OCI-LY7 (cell line): ENCODE measurements at regions not wholly inside any gene's neighbourhood (a gene's known extent, or its start where the extent isn't known, plus 50 kb on each side); places are given as distances from the start of the nearest gene placed in this dataset.

ENCODE experiments used
- BruUV-seq: library from RNA; stranded (reverse); fragments of 400-500 nt; replicated peaks from 2 replicates; lab custom pipeline; 2021; lab: Mats Ljungman, UMichigan
- CTCF ChIA-PET: fragments of 300-600 bp; sonication (Branson Sonifier 250); formaldehyde crosslinking; loops from one replicate; lab custom pipeline; 2022; ENCODE audit warnings: antibody characterized with exemption; ENCODE audit not compliant: unreplicated experiment; lab: Charles Lee
- POLR2A ChIA-PET: fragments of 300-600 bp; sonication (Branson Sonifier 250); formaldehyde crosslinking; loops from one replicate; lab custom pipeline; 2022; ENCODE audit warnings: antibody characterized with exemption; lab: Charles Lee
- DNase-seq: peaks from one replicate; pipeline ENCODE4 v3.0.0-alpha.2; 2015; ENCODE audit warnings: low spot score
- H2AFZ ChIP-seq: fragments of 200-600 bp; sonication (generic), shearing (Covaris generic); 2 replicates; pipeline ENCODE4 v1.6.1; 2014; ENCODE audit warnings: mild to moderate bottlenecking, antibody characterized with exemption, low read length, moderate library complexity
- H3K27ac ChIP-seq: fragments of 200-600 bp; sonication (generic); 2 replicates; pipeline ENCODE4 v1.5.1; 2014; ENCODE audit warnings: mixed run types, low read depth, mild to moderate bottlenecking, moderate library complexity, low read length, inconsistent platforms; ENCODE audit not compliant: poor library complexity, severe bottlenecking
- H3K36me3 ChIP-seq: fragments of 200-600 bp; sonication (generic); 2 replicates; pipeline ENCODE4 v1.6.1; 2014; ENCODE audit warnings: mild to moderate bottlenecking, antibody characterized with exemption, low read length, moderate library complexity, mixed read lengths; ENCODE audit not compliant: insufficient read depth
- H3K4me1 ChIP-seq: fragments of 200-600 bp; sonication (generic); 2 replicates; pipeline ENCODE4 v1.5.1; 2014; ENCODE audit warnings: mild to moderate bottlenecking, low read length; ENCODE audit not compliant: insufficient read depth, poor library complexity, severe bottlenecking
- H3K4me2 ChIP-seq: fragments of 200-600 bp; sonication (generic); 2 replicates; pipeline ENCODE4 v1.6.1; 2014; ENCODE audit warnings: mild to moderate bottlenecking, low read length
- H3K4me3 ChIP-seq: fragments of 200-600 bp; sonication (generic); 2 replicates; pipeline ENCODE4 v1.5.1; 2014; ENCODE audit warnings: mild to moderate bottlenecking, low read depth, low read length; ENCODE audit not compliant: poor library complexity, severe bottlenecking
- H3K79me2 ChIP-seq: fragments of 200-600 bp; sonication (generic); 2 replicates; pipeline ENCODE4 v1.6.1; 2016; ENCODE audit warnings: low read depth, mild to moderate bottlenecking, low read length, moderate library complexity, mixed read lengths; ENCODE audit not compliant: insufficient read depth
- H3K9me2 ChIP-seq: fragments of 200-600 bp; sonication (generic); 2 replicates; pipeline ENCODE4 v1.6.1; 2016; ENCODE audit warnings: mild to moderate bottlenecking, low read length, mixed read lengths; ENCODE audit not compliant: insufficient read depth
- H3K9me3 ChIP-seq: fragments of 200-600 bp; sonication (generic); 2 replicates; pipeline ENCODE4 v1.6.1; 2014; ENCODE audit warnings: mild to moderate bottlenecking, mixed run types, low read length, mixed read lengths
- H4K20me1 ChIP-seq: fragments of 200-600 bp; sonication (generic); 2 replicates; pipeline ENCODE4 v1.6.1; 2014; ENCODE audit warnings: mild to moderate bottlenecking, antibody characterized with exemption, low read length, moderate library complexity, mixed read lengths; ENCODE audit not compliant: insufficient read depth
- EZH2phosphoT487 ChIP-seq: fragments of 200-600 bp; sonication (generic); IDR thresholded peaks from 2 replicates; pipeline ENCODE4 v1.6.1; 2018; ENCODE audit warnings: low read depth, borderline replicate concordance, mild to moderate bottlenecking, mixed run types, antibody characterized with exemption, low read length, moderate library complexity, mixed read lengths
- intact Hi-C: fragments of 100-400 bp; cut with micrococcal nuclease; formaldehyde crosslinking; loops from one replicate; pipeline ENCODE4 v1.10.0; 2022; ENCODE audit not compliant: unreplicated experiment
- TF ChIP-seq, protein P1 (sequence below): fragments of 200-600 bp; sonication (generic); conservative IDR thresholded peaks from 2 replicates; pipeline ENCODE4 v1.5.1; 2014; ENCODE audit warnings: mild to moderate bottlenecking, antibody characterized with exemption, low read length, moderate library complexity, mixed read lengths

DNA sequence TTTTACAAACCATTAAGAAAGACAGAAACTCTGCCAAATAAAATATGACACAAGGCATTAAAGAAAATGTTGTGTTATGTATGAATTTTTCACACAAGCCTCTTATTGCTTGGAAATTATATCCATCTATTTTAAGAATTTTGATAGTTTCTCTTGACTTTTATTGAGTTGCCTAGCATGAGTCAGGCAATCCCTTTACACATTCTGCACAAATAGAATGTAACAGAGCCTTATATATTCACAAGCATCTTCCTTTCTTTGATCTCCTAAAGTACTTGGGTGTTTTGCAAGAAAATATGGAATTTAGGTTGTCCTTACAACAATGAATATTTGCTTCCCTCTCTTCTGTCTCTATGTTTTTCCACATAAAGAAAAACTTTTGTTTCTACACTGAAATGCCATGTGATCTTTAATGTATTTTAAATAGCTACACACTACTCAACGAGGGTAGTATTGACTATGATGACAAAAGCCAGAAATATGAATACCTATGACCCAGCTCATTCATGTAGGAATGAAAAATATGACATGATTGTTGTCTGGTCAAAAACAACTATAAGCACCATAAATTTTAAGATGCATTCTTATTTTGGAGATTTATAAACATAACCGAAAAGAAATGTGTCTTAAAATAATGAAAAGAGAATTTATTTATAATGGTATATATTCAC, 398.8 kb downstream of the GUCY1A2 start:
- H3K27ac ChIP-seq, result no peak overlapping the region
- BruUV-seq, result no TSS peak
- H3K79me2 ChIP-seq, result no peaks in the 10 kb centered on the region
- POLR2A ChIA-PET, result interaction anchor here (0.6 to 0.7 kb wide), 3 partner anchors 20 to 740 kb away, joined by 3 read pairs; no protein-coding TSS in a partner anchor
- H3K9me2 ChIP-seq, result no peaks in the 10 kb centered on the region
- no peaks in the 10 kb centered on the region for H3K9me3 ChIP-seq
- H3K4me3 ChIP-seq, result no peak overlapping the region
- no peaks in the 10 kb centered on the region for H3K4me1 ChIP-seq
- intact Hi-C loops, result no loop called here
- DNase-seq, result no peak
- H4K20me1 ChIP-seq, result no peaks in the 10 kb centered on the region
- no peak for TF ChIP-seq EZH2phosphoT487
- TF ChIP-seq, protein P1, sequence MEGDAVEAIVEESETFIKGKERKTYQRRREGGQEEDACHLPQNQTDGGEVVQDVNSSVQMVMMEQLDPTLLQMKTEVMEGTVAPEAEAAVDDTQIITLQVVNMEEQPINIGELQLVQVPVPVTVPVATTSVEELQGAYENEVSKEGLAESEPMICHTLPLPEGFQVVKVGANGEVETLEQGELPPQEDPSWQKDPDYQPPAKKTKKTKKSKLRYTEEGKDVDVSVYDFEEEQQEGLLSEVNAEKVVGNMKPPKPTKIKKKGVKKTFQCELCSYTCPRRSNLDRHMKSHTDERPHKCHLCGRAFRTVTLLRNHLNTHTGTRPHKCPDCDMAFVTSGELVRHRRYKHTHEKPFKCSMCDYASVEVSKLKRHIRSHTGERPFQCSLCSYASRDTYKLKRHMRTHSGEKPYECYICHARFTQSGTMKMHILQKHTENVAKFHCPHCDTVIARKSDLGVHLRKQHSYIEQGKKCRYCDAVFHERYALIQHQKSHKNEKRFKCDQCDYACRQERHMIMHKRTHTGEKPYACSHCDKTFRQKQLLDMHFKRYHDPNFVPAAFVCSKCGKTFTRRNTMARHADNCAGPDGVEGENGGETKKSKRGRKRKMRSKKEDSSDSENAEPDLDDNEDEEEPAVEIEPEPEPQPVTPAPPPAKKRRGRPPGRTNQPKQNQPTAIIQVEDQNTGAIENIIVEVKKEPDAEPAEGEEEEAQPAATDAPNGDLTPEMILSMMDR, result no peak
- CTCF ChIA-PET, result no interaction called here
- no peak overlapping the region for H3K4me2 ChIP-seq
- no peaks in the 10 kb centered on the region for H3K36me3 ChIP-seq
- H2AFZ ChIP-seq, result no peak overlapping the region

DNA sequence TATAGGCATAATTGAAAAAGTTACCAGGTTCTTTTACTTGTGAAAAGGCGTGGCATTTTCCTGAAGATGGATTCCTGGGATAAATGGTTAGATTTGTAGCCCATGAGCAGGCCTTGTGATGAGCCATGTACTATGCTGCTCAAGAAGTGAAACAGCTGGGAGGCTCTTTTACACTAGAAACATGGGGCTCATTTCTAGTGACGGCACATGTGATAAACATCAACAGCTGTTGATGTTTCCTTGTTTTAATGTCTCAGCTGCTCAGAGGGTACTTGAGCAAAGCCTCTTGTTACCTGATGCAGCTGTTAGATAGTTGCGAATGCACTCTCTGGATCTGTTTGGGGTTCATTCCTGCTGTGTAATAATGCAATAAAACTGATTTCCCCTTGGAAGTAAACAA, 396.8 kb downstream of the GUCY1A2 start:
- Histone ChIP-seq H3K4me1 (no peaks in the 10 kb centered on the region), H3K4me2 (no peak overlapping the region), H3K9me3 (no peaks in the 10 kb centered on the region), H2AFZ (no peak overlapping the region), H3K9me2 (no peaks in the 10 kb centered on the region), H4K20me1 (no peaks in the 10 kb centered on the region), H3K36me3 (no peaks in the 10 kb centered on the region), H3K79me2 (no peaks in the 10 kb centered on the region), H3K4me3 (no peak overlapping the region), H3K27ac (no peak overlapping the region)
- TF ChIP-seq EZH2phosphoT487, result no peak
- TF ChIP-seq, protein P1, result no peak
- no peak for DNase-seq
- BruUV-seq, result no TSS peak
- intact Hi-C loops, result no loop called here
- ChIA-PET CTCF (no interaction called here), POLR2A (no interaction called here)
